HG03135 (cell line): ENCODE measurements at regions not wholly inside any gene's neighbourhood (a gene's known extent, or its start where the extent isn't known, plus 50 kb on each side); places are given as distances from the start of the nearest gene placed in this dataset.

Source experiments
- ATAC-seq: cut with Tn5 transposase; IDR thresholded peaks from one replicate; pipeline ENCODE4 v1.9.1; 2021; ENCODE audit warnings: mild to moderate bottlenecking, moderate library complexity; ENCODE audit not compliant: unreplicated experiment

DNA sequence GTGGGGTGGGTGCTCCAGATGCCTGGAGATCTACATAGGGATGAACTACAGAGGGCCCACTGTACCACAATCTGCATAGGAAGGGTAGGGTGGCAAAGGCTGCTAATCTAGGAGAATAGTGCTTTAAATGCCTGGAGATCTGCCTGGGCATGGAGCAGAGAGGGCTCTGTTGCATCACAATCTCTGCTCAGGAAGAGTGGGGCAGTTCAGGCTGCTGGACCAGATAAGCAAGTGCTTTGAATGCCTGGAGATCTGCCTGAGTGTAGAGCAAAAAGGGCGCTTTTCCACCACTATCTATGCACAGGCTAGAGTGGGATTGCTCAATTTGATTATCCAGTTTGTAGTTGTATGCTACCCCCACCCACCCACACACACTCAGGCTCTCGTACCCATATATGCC, 886.3 kb upstream of the SEL1L start:
- no peak for ATAC-seq

DNA sequence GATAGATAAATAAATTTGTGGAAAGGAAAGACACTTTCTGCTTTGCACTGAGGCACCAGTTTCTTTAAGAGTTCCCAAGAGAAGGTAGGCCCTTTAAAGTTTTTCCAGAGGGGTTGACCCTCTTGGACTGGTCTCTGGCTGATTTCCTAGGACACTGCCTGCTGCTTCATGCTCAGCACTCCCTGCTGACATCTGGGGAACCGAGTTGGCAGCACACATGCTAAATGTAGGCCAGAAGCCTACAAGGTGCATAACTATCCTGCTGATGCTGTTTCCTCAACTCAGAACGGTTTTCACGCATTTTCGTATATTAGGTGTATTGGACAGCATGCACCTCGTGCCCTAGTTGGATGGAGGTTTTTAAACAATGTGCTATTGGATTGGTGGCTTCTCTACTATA, 887.2 kb upstream of the SEL1L start:
- ATAC-seq = no peak

GRCh38 chr14:82421286-82421685, 887.6 kb upstream of the SEL1L start:
- ATAC-seq = no peak

GRCh38 chr14:82422230-82422629, 888.6 kb upstream of the SEL1L start:
- no peak for ATAC-seq

DNA sequence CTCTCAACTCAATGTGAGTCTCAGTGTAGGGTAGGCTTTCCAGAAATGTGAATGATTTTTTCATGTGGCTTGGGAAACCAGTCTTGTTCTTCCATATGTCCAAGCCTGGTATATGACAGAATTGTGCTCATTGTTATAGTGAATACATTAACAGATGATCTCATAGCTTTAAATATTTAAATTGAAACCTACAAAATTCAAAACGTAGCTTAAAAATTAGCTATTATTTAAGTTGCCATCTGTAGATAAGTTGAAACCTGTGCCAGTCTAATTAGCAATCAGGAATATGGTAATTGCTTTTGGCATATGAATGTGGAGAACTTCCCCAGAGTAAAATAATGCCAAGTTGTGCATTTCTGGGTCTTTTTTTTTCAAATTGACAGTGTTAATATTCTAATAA, 891.6 kb upstream of the SEL1L start:
- ATAC-seq = no peak

DNA sequence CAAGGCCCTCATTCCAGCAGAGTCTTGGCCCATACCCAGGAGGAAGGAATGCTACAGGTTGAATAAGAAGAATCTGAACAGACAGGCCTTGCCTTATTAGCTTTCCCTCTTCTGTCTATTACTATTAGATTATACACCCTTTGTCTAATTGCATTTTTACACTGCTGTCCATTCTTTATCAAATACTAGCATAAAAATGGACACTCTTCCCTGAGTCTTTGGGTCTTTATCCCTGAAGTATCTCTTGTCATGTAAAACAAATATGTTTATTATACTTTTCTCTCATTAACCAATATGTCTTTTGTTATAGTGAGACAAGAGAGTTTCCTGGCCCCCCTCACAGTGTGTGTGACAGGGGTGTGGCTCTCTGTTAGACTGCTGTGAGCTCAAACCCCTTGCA, 897.4 kb upstream of the SEL1L start:
- ATAC-seq = no peak

DNA sequence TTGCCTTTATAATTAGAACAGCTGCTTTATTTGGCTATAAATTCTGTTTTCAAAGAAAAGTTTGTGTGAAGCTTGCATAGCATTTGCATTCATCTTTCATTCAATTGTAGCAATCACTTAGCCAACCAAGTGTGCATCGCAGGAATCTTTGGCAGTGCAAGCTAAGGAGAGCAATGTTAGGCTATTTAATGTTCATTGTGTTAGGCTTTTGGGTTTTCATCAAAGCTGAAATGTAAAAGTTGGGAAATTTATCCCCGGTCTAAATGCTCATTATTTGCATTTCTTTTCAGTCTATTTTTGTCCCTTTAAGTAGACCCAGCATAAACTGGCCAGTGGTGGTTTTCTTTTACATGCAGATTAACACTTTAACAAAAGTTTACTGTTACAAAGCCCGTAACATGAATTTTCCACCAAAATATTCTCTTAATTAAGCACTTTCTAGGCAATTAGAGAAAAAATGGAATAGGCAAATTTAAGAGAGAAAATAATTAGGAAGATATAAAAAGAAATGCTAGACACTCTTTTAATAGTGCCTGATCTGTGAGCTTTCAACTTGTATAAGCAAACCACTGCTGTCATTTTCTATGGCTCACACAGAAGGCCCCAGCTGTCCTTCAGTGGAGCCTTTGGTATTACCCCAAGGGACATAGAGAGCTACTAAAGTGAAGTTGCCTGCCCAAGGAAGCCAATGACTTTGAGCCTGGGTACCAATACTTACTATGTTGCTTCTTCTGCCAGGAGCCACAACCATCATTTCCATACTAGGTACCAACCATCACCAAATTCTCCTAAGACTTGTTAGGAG, 898.9 kb upstream of the SEL1L start:
- no peak for ATAC-seq

- no peak for ATAC-seq
These were observed 904.8 kb upstream of the SEL1L start for GRCh38 chr14:82438436-82438835.

GRCh38 chr14:82441270-82441669, 907.6 kb upstream of the SEL1L start:
- ATAC-seq = no peak

DNA sequence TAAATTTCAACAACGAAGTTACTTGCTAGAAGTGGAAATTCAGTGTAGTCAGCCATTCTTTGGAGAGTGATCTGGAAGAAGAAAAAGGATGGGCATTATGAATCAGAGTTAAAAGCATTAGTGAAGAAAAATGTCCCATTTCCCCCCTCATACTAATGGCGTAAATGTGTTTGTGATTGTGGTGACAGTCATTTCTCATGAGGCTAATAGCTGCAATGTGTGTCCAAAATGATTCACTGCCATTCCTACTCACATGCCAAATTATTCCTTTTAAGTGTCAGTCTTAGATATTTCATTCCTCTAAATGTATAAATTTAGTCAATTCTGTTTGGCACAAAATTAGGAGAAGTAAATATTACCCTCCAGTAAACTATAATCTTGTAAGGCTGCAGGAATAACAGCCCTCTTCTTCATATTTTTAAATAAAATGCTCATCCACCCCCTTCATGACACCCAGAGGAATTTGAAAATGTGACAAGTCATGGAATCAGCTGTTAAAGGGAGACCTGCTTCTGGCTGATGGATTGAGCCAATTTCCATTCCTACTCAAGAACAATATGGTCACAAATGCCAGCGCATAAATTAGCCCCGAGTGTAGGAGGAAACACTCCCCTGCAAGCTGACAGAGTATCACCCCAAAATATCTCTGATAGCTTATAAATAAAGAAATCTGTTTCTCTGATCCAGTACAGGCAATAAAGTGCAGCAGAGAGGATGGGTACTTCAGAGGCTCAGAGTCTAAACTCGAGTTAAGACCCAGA, 912.3 kb upstream of the SEL1L start:
- no peak for ATAC-seq

DNA sequence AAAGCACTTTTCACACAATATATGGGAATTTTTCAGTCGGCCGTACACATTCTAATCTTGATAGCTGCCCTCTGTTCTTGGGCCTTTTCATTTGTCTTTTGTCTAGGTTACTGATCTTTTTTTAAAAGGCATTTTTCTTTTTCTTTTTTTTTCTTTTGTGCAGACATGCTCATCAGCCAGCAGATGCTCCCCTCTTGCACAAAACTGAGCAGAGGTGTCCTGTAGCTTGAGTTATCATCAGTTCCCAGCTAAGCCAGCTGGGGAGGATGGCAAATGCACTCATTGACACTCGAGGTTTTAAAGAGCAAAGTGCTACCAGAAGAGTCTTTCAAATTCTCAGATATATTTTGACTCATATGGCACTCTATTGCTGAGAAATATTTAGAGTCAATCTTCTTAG, 913.9 kb upstream of the SEL1L start:
- no peak for ATAC-seq

DNA sequence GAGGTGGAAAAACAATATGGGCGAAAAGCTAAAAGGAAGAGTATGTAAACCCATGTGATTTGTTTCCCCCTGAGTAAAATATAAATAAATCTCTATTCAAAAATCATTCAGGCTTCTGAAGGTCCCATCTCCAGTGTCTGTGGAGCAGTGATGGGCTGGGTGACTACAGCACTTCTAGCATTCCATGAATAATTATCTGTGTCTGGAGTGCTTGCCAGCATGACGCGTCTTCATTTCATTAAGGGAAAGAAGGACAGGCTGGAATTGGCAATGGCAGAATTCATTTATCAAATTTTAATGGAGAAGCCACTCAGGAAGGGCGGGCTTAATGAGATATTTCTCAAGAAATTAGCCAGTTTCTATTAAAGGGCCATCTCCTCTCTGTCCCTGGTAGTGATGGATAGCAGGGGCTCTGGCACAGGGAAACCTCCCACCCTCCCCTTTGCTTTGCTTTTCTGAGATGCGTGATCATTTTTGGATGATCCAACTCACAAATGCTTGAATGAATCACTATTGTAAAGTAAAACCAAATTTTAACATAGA, 916.3 kb upstream of the SEL1L start:
- no peak for ATAC-seq

- no peak for ATAC-seq
These were observed 918.0 kb upstream of the SEL1L start for GRCh38 chr14:82451675-82452074.

DNA sequence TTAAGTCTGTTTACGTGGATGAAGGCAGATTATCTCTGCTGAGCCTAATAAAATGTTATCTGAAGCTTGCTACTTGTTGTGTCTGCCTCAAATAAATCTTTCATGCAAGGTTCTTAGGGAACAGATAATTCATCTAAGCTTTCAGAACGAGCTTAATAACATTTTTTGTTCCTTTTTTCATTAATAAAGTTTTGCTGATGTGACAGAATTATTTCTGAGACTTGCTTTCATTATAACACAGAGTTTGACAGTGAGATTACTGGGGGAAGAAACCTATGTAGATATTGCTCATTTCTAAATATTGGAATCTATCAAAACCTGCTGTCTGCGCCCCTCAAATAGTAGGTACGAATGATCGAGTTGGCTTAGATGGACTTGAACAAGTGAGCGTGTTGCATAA, 948.7 kb upstream of the SEL1L start:
- no peak for ATAC-seq

GRCh38 chr14:82488473-82488872, 954.8 kb upstream of the SEL1L start:
- ATAC-seq = no peak

- no peak for ATAC-seq
These were observed 956.7 kb upstream of the SEL1L start for GRCh38 chr14:82490397-82490796.

DNA sequence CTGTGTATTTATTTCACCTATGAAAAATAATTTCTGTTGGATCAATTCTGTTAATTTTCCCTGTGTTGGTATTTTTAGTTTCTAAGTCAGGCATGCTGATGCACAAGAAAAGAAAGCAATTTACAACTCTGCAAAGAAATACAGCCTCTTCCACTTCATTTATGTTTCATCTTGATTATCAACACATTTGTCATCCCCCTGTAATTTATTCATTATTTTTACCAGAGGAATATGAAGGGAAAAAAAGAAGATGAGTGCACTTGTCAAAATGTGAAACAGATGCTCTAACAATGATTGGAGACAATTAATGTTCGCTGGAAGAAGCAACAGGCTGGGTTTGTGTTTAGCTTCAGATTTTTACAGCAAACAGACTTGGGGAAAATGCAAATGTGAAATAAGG, 958.5 kb upstream of the SEL1L start:
- no peak for ATAC-seq

DNA sequence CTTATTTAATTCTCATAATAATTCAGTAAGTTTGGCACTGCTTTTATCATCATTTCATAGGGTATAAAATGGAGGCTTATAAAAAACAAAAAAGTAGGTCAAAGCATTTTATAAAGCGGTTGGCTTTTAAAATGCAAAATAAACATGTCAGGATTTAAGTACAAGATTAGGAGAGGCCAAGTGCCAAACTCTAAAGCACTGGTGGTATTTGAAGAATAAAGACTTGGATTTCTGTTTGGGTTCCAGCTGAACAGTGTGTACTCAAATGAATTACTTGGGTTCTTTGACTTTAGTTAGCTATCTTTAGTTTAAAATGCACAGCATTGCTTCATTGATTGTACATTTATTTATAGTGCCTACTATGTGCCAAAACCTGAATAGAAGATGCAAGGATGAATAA, 966.6 kb upstream of the SEL1L start:
- ATAC-seq = no peak

GRCh38 chr14:82501554-82501953, 967.9 kb upstream of the SEL1L start:
- ATAC-seq = no peak

DNA sequence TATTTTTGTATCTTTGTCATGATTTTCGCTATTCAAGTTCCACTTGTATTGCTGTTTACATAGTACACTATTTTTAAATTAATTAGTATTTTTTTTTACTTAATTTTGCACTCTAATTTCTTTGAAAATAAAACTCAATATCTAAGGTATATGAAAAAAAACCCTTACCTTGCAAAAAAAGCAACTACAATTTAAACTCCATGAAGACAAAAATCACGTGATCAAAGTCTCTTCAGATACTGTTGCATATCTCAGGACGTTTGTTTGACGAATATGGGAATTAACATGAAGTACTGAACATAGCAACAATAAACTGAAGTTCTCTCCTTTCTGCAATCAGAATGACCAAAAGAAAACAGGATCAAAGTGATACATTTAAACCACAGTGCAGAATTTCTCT, 968.4 kb upstream of the SEL1L start:
- ATAC-seq = no peak

- ATAC-seq = no peak
These were observed 971.2 kb upstream of the SEL1L start for GRCh38 chr14:82504894-82505293.

DNA sequence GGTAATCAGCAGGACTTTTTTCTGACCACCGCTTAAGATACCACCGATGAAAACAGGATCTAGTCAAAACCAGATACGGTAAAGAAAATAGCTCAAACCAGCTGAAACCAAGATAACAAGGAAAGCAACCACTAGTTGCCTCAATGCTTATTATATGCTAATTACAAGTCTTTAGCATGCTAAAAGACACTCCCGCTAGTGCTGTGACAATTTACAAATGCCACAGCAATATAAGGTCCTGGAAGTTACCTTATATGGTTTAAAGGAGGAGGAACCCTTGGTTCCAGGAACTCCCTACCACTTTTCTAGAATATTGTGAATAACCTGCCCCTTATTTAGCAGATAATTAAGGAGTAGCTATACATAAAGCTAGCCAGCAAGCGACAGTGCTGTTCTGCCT, 976.4 kb upstream of the SEL1L start:
- ATAC-seq = no peak
